T47D (cell line): ENCODE measurements at regions not wholly inside any gene's neighbourhood (a gene's known extent, or its start where the extent isn't known, plus 50 kb on each side); places are given as distances from the start of the nearest gene placed in this dataset.
"Not testable (repeated sequence)": the region's sequence is repeated elsewhere in the genome, so short reads cannot be mapped to it uniquely, and the experiment has no call there.

Experiments
- DNase-seq, 2 experiments: peaks; one replicate each; pipeline versions ENCODE4 v3.0.0 to v3.0.0-alpha.2; 2011 to 2012; ENCODE audit warnings: low read depth in 1 of 2, low spot score in 1 of 2
- JUND ChIP-seq: IDR thresholded peaks from 2 replicates; pipeline ENCODE4 v1.6.1; 2012; ENCODE audit warnings: low read depth
- in situ Hi-C: cut with HindIII; loops from 2 replicates; pipeline ENCODE4 v1.10.0; 2016; ENCODE audit warnings: low sequenced_read_pairs, low pct_unique_long_range_greater_than_20kb

GRCh38 chr13:50732712-50733111, 110.8 kb downstream of the DLEU7 start:
- in situ Hi-C loops = no loop called here
- no peak for TF ChIP-seq JUND
- no peak for DNase-seq

- no peak for DNase-seq
- TF ChIP-seq JUND = no peak
- in situ Hi-C loops = no loop called here
Measured at GRCh38 chr13:50733392-50733791, 110.1 kb downstream of the DLEU7 start.

DNA sequence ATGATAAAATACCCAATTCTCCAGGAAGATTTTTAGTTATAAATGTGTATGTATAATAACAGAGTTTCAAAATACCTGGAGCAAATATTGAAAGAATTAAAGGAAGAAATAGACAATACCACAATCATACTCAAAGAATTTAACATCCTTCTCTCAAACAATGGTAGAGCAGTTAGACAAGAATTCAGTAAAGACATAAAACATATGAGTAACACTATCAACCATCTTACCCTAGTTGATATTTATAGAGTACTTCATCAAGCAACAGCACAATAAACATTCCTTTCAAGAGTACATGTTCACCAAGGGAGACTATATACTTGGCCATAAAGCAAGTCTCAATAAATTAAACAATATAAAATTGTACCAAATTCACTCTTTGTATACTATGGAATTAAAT, 108.4 kb downstream of the DLEU7 start:
- in situ Hi-C loops = no loop called here
- TF ChIP-seq JUND = no peak
- no peak for DNase-seq

DNA sequence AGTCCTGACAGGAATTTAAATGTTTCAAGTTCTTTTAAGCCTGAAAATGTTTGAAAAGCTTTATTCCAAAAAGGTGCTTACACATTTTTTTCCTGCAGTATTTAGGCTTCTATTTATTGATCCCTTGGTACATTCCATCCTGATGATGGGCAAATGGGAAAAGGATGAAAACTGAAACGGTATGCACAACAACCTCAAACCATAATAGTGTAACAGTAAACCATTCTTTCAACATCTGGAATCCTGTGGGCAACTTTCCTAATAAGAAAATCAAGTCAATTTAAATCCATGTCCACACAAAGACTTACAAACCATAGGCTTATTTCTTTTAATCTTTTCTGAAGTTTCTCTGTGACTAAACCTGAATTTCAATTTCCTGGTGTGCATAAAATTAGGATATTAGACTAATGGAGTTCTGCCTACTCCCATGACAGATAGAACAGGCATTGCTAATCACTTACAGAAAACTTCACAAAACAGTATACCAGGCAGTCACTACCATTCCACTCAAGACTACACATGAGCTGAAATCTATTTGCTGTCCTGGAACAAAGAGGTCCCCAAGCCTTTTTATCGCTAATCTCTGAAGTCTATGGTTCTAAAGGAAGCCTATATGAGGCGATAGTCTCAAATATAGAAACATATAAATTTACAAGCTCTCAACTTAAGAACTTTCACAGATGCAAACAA, 103.3 kb downstream of the DLEU7 start:
- in situ Hi-C loops = no loop called here
- no peak for DNase-seq
- no peak for TF ChIP-seq JUND

DNA sequence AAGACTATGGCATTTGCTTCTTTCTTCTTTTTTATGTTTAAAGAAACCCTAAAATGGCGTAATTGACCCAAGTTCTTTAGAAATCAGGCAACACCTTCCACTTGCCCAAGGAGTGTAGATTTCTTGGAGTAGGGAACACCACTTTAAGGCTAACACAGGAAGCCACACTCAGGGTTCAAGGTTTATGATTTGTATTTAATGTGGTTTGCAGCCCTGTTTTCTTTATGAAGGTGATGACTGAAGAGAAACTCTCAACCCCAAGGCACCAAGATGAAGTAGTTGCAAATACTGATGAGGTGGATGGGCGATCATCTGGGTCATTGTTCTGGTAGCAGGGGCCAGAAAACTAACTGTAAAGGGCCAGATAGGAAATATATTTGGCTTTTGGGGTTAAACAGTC, 101.1 kb downstream of the DLEU7 start:
- in situ Hi-C loops = no loop called here
- DNase-seq = no peak
- TF ChIP-seq JUND = no peak

- in situ Hi-C loops = no loop called here
- no peak for DNase-seq
- no peak for TF ChIP-seq JUND
Measured at GRCh38 chr13:50742968-50743367, 100.5 kb downstream of the DLEU7 start.

- in situ Hi-C loops = no loop called here
- DNase-seq = no peak
- TF ChIP-seq JUND = no peak
Measured at GRCh38 chr13:50744116-50744660, 99.3 kb downstream of the DLEU7 start.

DNA sequence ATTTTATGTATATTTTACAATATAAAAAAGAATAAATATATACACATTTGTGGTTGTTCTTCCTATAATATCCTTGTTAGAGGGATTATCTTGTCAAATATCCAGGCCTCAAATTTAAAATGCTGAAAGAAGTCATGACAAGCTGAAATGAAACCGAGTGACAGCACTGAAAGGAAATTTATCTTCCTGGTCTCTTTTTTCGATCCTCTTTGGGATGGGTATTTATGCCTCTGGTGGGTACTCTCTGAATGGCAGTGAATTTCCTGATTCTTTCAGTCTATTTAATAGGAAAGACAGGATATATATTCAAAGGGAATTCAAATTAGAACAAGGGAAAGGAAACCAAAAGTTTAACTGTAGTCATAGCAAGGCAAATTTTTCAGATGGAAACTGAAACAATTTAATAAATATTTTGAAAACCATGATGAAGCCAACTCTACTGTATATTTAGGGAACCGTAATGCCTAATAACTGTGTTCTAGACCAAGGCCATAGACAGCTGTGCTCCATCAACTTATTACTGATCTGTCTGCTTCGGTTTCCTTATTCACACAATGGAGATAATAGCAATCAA, 97.9 kb downstream of the DLEU7 start:
- DNase-seq = no peak
- no peak for TF ChIP-seq JUND
- in situ Hi-C loops = no loop called here

- TF ChIP-seq JUND = no peak
- in situ Hi-C loops = no loop called here
- no peak for DNase-seq
Measured at GRCh38 chr13:50747737-50748350, 95.6 kb downstream of the DLEU7 start.

DNA sequence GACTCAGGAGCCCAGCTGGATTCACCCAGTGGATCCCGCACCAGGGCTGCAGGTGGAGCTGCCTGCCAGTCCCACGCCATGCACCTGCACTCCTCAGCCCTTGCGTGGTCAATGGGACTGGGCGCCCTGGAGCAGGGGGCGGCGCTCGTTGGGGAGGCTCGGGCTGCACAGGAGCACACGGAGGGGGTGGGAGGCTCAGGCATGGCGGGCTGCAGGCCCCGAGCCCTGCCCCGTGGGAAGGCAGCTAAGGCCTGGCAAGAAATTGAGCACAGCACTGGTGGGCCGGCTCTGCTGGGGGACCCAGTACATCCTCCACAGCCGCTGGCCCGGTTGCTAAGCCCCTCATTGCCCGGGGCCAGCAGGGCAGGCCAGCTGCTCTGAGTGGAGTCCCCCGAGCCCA, 90.3 kb downstream of the DLEU7 start:
- not testable (repeated sequence) for DNase-seq

DNA sequence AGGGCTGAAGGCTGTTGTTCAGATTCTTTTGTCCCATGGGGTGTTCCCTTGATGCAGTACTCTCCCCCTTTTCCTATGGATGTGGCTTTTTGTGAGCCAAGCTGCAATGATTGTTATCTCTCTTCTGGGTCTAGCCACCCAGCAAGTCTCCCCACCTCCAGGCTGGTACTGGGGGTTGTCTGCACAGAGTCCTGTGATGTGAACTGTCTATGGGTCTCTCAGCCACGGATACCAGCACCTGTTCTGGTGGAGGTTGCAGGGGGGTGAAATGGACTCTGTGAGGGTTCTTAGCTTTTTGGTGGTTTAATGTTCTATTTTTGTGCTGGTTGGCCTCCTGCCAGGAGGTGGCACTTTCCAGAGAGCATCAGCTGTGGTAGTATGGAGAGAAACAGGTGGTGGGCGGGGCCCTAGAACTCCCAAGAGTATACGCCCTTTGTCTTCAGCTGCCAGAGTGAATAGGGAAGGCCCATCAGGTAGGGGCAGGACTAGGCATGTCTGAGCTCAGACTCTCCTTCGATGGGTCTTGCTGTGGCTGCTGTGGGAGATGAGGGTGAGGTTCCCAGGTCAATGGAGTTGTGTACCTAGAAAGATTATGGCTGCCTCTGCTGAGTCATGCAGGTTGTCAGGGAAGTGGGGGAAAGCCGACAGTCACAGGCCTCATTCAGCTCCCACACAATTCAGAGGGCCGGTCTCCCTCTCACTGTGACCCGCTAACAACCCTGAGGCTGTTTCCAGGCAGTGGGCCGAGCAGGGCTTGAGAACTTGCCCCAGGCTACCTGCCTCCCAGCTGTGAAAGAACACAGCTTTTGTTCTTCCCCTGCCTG, 87.4 kb downstream of the DLEU7 start:
- DNase-seq, in situ Hi-C loops: not testable (repeated sequence)

More for the DNA sequence above, 90.3 kb downstream of the DLEU7 start:
- in situ Hi-C loops = not testable (repeated sequence)

GRCh38 chr13:50757008-50757407, 86.5 kb downstream of the DLEU7 start:
- in situ Hi-C loops = no loop called here
- DNase-seq = no peak
- TF ChIP-seq JUND = no peak

DNA sequence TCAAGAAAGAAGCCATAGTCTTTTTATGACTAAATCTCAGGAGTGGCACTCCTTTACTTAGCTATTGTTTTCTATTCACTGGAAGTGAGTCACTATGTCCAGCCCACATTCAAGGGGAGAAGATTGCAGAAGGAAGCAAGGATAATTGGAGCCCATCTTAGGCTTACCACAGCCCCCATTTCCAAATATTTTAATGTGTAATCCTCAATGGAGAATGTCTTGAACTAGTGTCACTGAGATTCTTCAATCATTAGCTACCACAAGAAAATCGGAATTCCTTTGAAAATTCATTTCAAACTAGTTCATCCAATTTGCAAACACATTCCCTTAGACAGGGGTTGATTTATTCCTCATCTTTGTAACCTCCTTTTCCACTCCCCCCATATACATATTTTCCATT, 84.7 kb downstream of the DLEU7 start:
- in situ Hi-C loops = no loop called here
- no peak for DNase-seq
- TF ChIP-seq JUND = no peak
